GM12878 (cell line): ENCODE measurements at regions not wholly inside any gene's neighbourhood (a gene's known extent, or its start where the extent isn't known, plus 50 kb on each side); places are given as distances from the start of the nearest gene placed in this dataset.

Source experiments
- ATAC-seq: fragments of 200-7000 bp; cut with Tn5 transposase; 3 replicates; pipeline ENCODE4 v1.9.1; 2020; ENCODE audit warnings: mild to moderate bottlenecking, moderate library complexity
- BruUV-seq: library from RNA; stranded (reverse); fragments of 400-500 nt; replicated peaks from 2 replicates; lab custom pipeline; 2021; lab: Mats Ljungman, UMichigan
- CTCF ChIA-PET: fragments of 300-600 bp; sonication (Branson Sonifier 250); formaldehyde crosslinking; extraction: SDS; loops from one replicate; lab custom pipeline; 2021; ENCODE audit warnings: inconsistent platforms; lab: Yijun Ruan, JAX
- POLR2A ChIA-PET: fragments of 350-600 bp; formaldehyde crosslinking; extraction: SDS; loops from one replicate; lab custom pipeline; 2021; ENCODE audit warnings: inconsistent platforms; lab: Charles Lee
- RAD21 ChIA-PET: fragments of 300-600 bp; sonication (Branson Sonifier 250); formaldehyde crosslinking; loops from one replicate; lab custom pipeline; 2023; ENCODE audit warnings: antibody characterized with exemption; ENCODE audit not compliant: unreplicated experiment; lab: Charles Lee
- SMC1A ChIA-PET: fragments of 300-600 bp; sonication (Branson Sonifier 250); formaldehyde crosslinking; loops from one replicate; lab custom pipeline; 2023; ENCODE audit not compliant: unreplicated experiment, uncharacterized antibody; lab: Charles Lee
- DNase-seq: peaks from one replicate; pipeline ENCODE4 v3.0.0-alpha.2; 2011; ENCODE audit warnings: low read depth, low spot score
- FAIRE-seq: peaks from 3 replicates; lab custom pipeline; 2011; peaks lifted over from hg19 to GRCh38; lab: Jason Lieb, UNC
- H2AFZ ChIP-seq: 2 replicates; pipeline ENCODE4 v1.6.0; 2011; ENCODE audit warnings: low read depth, low read length, control low read depth; ENCODE audit not compliant: control insufficient read depth
- H3K27ac ChIP-seq: 2 replicates; pipeline ENCODE4 v1.5.1; 2011; ENCODE audit warnings: control low read depth; ENCODE audit not compliant: control insufficient read depth, insufficient read depth
- H3K27me3 ChIP-seq, 2 experiments: replicated peaks in 1 of 2; 2 replicates each; pipeline versions ENCODE4 v1.6.0 to v1.6.1; 2011; ENCODE audit warnings: low read length in 1 of 2; ENCODE audit not compliant: control insufficient read depth in 2 of 2, insufficient read depth in 2 of 2
- H3K36me3 ChIP-seq, 2 experiments: 2 replicates each; pipeline ENCODE4 v1.5.1; 2011; ENCODE audit warnings: low read length in 1 of 2; ENCODE audit not compliant: control insufficient read depth in 2 of 2, insufficient read depth in 2 of 2
- H3K4me1 ChIP-seq: 2 replicates; pipeline ENCODE4 v1.6.1; 2011; ENCODE audit warnings: mild to moderate bottlenecking, low read length, moderate library complexity, mixed read lengths; ENCODE audit not compliant: control insufficient read depth, insufficient read depth
- H3K4me2 ChIP-seq: 2 replicates; pipeline ENCODE4 v1.6.0; 2011; ENCODE audit warnings: control low read depth; ENCODE audit not compliant: control insufficient read depth, insufficient read depth
- H3K4me3 ChIP-seq: fragments of 200-600 bp; sonication (generic); 2 replicates; pipeline ENCODE4 v1.5.1; 2016
- H3K79me2 ChIP-seq: 2 replicates; pipeline ENCODE4 v1.6.0; 2011; ENCODE audit warnings: low read length; ENCODE audit not compliant: control insufficient read depth, insufficient read depth
- H3K9ac ChIP-seq: 2 replicates; pipeline ENCODE4 v1.8.0; 2011; ENCODE audit warnings: low read length, control low read depth, mixed read lengths; ENCODE audit not compliant: control insufficient read depth, insufficient read depth
- H3K9me3 ChIP-seq: replicated peaks from 3 replicates; pipeline ENCODE4 v1.5.1; 2011; ENCODE audit warnings: mild to moderate bottlenecking, low read length; ENCODE audit not compliant: control insufficient read depth, insufficient read depth
- H4K20me1 ChIP-seq: 2 replicates; pipeline ENCODE4 v1.6.0; 2011; ENCODE audit not compliant: control insufficient read depth, insufficient read depth
- ASH2L ChIP-seq: fragments of 300-600, 200-600 bp; sonication (generic); IDR thresholded peaks from 2 replicates; pipeline ENCODE4 v1.6.1; 2017; ENCODE audit warnings: low read depth, mild to moderate bottlenecking, borderline replicate concordance
- BCL11A ChIP-seq: IDR thresholded peaks from 2 replicates; pipeline ENCODE4 v1.6.1; 2011; ENCODE audit warnings: low read depth, low read length
- EZH2 ChIP-seq: IDR thresholded peaks from 2 replicates; pipeline ENCODE4 v1.6.1; 2012; ENCODE audit warnings: low read depth, mild to moderate bottlenecking, control low read depth, inconsistent platforms, low read length, borderline replicate concordance; ENCODE audit not compliant: control insufficient read depth
- HCFC1 ChIP-seq: fragments of 150-350 bp; IDR thresholded peaks from 2 replicates; pipeline ENCODE4 v1.6.1; 2014; ENCODE audit warnings: low read length
- NR2C2 ChIP-seq: IDR thresholded peaks from 2 replicates; pipeline ENCODE4 v1.6.1; 2011; ENCODE audit warnings: borderline replicate concordance, low read depth; ENCODE audit not compliant: control insufficient read depth, insufficient read length
- SPI1 ChIP-seq: IDR thresholded peaks from 2 replicates; pipeline ENCODE4 v1.6.1; 2011; ENCODE audit warnings: low read depth, mild to moderate bottlenecking, low read length, moderate library complexity, borderline replicate concordance; ENCODE audit not compliant: insufficient read depth
- TBL1XR1 ChIP-seq: IDR thresholded peaks from 2 replicates; pipeline ENCODE4 v1.6.1; 2012; ENCODE audit warnings: low read depth, low read length, improper control_type of control experiment
- ZNF384 ChIP-seq: IDR thresholded peaks from 2 replicates; pipeline ENCODE4 v1.6.1; 2012; ENCODE audit warnings: low read depth, mild to moderate bottlenecking, low read length, improper control_type of control experiment, borderline replicate concordance
- WGBS: methylation state at CpG from one replicate; pipeline ENCODE4 v1.1.6; 2016; ENCODE audit warnings: low lambda C conversion rate; ENCODE audit not compliant: insufficient replicate concordance, insufficient coverage; ENCODE audit errors: missing lambda C conversion rate; 5-methylcytosine and 5-hydroxymethylcytosine counted together
- in situ Hi-C: fragments of 300-500 bp; cut with MboI; formaldehyde crosslinking; loops from 9 replicates; pipeline ENCODE4 v1.14.3; 2018; ENCODE audit warnings: mixed read lengths
- intact Hi-C: fragments of 100-400 bp; cut with micrococcal nuclease; formaldehyde crosslinking; loops from one replicate; pipeline ENCODE4 v1.14.2; 2022; ENCODE audit not compliant: unreplicated experiment
- TF ChIP-seq, protein P1 (sequence below): IDR thresholded peaks from 2 replicates; pipeline ENCODE4 v1.6.1; 2011; ENCODE audit warnings: borderline replicate concordance, low read depth, mild to moderate bottlenecking, moderate library complexity, mixed read lengths, low read length; ENCODE audit not compliant: insufficient read depth; ENCODE audit errors: extremely low read length
- TF ChIP-seq, protein P2 (sequence below): fragments of 150-350 bp; IDR thresholded peaks from 2 replicates; pipeline ENCODE4 v1.6.1; 2016; ENCODE audit warnings: low read depth, low read length
- TF ChIP-seq, protein P3 (sequence below): IDR thresholded peaks from 2 replicates; pipeline ENCODE4 v1.6.1; 2012; ENCODE audit warnings: low read depth, low read length, improper control_type of control experiment
- TF ChIP-seq, protein P4 (sequence below): IDR thresholded peaks from 2 replicates; pipeline ENCODE4 v1.6.1; 2012; ENCODE audit warnings: mild to moderate bottlenecking, low read depth, low read length
- TF ChIP-seq, protein P5 (sequence below): IDR thresholded peaks from 2 replicates; pipeline ENCODE4 v1.6.1; 2011; ENCODE audit warnings: low read depth, low read length, improper control_type of control experiment, borderline replicate concordance

DNA sequence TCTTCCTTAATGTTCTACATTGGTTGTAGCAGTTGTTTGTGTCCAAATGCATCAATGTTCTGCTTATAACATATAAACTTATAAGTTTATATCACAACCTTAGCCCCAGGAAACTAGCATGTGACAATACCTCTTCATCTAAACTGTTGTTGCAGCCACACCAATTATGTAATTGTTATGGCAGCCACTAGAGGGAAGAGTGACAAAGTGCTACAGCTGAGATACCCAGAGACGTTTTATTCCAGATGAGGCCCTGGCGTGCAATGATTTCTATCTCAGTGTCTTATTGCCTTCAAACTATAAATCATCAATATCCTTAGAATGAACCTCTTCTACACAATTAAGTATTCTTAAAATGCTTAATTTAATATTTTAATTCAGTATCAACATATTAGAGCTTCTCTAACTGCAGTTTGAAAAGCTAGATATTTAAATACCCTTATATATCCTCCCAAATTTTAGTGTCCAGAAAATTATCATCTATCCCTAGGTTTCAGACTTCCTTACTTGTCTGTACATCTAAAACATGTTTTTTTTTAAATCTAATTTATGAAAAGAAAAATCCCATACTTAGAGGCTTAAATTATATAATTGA, 171.6 kb downstream of the PCDH10 start (continued):
- TF ChIP-seq, protein P1, sequence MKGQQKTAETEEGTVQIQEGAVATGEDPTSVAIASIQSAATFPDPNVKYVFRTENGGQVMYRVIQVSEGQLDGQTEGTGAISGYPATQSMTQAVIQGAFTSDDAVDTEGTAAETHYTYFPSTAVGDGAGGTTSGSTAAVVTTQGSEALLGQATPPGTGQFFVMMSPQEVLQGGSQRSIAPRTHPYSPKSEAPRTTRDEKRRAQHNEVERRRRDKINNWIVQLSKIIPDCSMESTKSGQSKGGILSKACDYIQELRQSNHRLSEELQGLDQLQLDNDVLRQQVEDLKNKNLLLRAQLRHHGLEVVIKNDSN = no peak
- TF ChIP-seq NR2C2 = no peak
- TF ChIP-seq, protein P2, sequence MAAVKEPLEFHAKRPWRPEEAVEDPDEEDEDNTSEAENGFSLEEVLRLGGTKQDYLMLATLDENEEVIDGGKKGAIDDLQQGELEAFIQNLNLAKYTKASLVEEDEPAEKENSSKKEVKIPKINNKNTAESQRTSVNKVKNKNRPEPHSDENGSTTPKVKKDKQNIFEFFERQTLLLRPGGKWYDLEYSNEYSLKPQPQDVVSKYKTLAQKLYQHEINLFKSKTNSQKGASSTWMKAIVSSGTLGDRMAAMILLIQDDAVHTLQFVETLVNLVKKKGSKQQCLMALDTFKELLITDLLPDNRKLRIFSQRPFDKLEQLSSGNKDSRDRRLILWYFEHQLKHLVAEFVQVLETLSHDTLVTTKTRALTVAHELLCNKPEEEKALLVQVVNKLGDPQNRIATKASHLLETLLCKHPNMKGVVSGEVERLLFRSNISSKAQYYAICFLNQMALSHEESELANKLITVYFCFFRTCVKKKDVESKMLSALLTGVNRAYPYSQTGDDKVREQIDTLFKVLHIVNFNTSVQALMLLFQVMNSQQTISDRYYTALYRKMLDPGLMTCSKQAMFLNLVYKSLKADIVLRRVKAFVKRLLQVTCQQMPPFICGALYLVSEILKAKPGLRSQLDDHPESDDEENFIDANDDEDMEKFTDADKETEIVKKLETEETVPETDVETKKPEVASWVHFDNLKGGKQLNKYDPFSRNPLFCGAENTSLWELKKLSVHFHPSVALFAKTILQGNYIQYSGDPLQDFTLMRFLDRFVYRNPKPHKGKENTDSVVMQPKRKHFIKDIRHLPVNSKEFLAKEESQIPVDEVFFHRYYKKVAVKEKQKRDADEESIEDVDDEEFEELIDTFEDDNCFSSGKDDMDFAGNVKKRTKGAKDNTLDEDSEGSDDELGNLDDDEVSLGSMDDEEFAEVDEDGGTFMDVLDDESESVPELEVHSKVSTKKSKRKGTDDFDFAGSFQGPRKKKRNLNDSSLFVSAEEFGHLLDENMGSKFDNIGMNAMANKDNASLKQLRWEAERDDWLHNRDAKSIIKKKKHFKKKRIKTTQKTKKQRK = no peak
- no peak for TF ChIP-seq SPI1

DNA sequence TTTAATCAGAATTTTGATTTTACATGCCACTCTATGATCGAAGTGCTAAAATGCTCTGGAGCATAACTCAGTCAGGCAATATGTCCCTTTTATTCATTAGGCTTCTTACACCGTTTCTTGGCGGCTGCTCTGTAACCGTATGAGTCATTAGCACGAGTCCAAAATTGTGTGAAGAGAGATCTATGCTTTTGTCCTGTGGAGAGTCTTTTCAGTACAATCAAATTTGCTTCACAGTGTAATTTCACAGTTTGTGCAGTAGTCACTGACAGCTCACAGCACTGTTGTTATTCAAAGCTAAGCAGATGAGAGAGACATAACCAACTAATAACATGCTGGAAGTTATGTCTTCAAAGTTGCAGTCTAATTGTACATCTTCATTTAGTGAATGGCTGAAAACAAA, 167.8 kb downstream of the PCDH10 start:
- RAD21 ChIA-PET = no interaction called here
- Histone ChIP-seq H3K9ac (no peak overlapping the region), H3K36me3 (no peaks in the 10 kb centered on the region), H2AFZ (no peak overlapping the region), H3K27ac (no peak overlapping the region), H3K4me1 (no peaks in the 10 kb centered on the region), H3K4me3 (no peak overlapping the region), H3K27me3 (no peaks in the 10 kb centered on the region), H3K4me2 (no peak overlapping the region), H4K20me1 (no peaks in the 10 kb centered on the region), H3K79me2 (no peaks in the 10 kb centered on the region), H3K9me3 (no peaks in the 10 kb centered on the region)
- WGBS = 56% methylated on average over 5 of the region's 5 CpGs
- SMC1A ChIA-PET = no interaction called here
- POLR2A ChIA-PET = no interaction called here
- ATAC-seq (no peak), FAIRE-seq (no peak), DNase-seq (no peak)
- intact Hi-C loops (no loop called here), in situ Hi-C loops (no loop called here)
- CTCF ChIA-PET = no interaction called here
- no TSS peak for BruUV-seq
- TF ChIP-seq EZH2 (no peak), HCFC1 (no peak), BCL11A (no peak), TBL1XR1 (no peak), ASH2L (no peak), ZNF384 (no peak)
- TF ChIP-seq, protein P3, sequence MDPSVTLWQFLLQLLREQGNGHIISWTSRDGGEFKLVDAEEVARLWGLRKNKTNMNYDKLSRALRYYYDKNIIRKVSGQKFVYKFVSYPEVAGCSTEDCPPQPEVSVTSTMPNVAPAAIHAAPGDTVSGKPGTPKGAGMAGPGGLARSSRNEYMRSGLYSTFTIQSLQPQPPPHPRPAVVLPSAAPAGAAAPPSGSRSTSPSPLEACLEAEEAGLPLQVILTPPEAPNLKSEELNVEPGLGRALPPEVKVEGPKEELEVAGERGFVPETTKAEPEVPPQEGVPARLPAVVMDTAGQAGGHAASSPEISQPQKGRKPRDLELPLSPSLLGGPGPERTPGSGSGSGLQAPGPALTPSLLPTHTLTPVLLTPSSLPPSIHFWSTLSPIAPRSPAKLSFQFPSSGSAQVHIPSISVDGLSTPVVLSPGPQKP = no peak
- TF ChIP-seq, protein P4, sequence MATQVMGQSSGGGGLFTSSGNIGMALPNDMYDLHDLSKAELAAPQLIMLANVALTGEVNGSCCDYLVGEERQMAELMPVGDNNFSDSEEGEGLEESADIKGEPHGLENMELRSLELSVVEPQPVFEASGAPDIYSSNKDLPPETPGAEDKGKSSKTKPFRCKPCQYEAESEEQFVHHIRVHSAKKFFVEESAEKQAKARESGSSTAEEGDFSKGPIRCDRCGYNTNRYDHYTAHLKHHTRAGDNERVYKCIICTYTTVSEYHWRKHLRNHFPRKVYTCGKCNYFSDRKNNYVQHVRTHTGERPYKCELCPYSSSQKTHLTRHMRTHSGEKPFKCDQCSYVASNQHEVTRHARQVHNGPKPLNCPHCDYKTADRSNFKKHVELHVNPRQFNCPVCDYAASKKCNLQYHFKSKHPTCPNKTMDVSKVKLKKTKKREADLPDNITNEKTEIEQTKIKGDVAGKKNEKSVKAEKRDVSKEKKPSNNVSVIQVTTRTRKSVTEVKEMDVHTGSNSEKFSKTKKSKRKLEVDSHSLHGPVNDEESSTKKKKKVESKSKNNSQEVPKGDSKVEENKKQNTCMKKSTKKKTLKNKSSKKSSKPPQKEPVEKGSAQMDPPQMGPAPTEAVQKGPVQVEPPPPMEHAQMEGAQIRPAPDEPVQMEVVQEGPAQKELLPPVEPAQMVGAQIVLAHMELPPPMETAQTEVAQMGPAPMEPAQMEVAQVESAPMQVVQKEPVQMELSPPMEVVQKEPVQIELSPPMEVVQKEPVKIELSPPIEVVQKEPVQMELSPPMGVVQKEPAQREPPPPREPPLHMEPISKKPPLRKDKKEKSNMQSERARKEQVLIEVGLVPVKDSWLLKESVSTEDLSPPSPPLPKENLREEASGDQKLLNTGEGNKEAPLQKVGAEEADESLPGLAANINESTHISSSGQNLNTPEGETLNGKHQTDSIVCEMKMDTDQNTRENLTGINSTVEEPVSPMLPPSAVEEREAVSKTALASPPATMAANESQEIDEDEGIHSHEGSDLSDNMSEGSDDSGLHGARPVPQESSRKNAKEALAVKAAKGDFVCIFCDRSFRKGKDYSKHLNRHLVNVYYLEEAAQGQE = no peak
- TF ChIP-seq, protein P5, sequence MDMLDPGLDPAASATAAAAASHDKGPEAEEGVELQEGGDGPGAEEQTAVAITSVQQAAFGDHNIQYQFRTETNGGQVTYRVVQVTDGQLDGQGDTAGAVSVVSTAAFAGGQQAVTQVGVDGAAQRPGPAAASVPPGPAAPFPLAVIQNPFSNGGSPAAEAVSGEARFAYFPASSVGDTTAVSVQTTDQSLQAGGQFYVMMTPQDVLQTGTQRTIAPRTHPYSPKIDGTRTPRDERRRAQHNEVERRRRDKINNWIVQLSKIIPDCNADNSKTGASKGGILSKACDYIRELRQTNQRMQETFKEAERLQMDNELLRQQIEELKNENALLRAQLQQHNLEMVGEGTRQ = no peak
